ENCODE measurements at regions not wholly inside any gene's neighbourhood (a gene's known extent, or its start where the extent isn't known, plus 50 kb on each side); places are given as distances from the start of the nearest gene placed in this dataset.

GRCh38 chr2:94939349-94939748, 68.1 kb downstream of the TEKT4 start:
- Mint-ChIP-seq H3K27ac (no peak overlapping the region), H3K9me3 (peaks cover 0 to 7% (median under 1%) of the 10 kb centered on the region in 6 donors)

GRCh38 chr2:94947097-94948016, 76.1 kb downstream of the TEKT4 start:
- DNase-seq = no peak
- Mint-ChIP-seq H3K36me3 (no peaks in the 10 kb centered on the region), H3K27ac (no peak overlapping the region), H3K9me3 (peaks cover 0 to 6% (median 1%) of the 10 kb centered on the region in 6 donors), H3K4me1 (no peaks in the 10 kb centered on the region), H3K4me3 (no peak overlapping the region), H3K27me3 (ENCODE audit: low read depth in 3 of 3) (peaks cover 3 to 4% (median 3%) of the 10 kb centered on the region in 3 donors)

More at GRCh38 chr2:94939349-94939748, 68.1 kb downstream of the TEKT4 start:
- Mint-ChIP-seq H3K27me3 (ENCODE audit: low read depth in 3 of 3) (peaks cover 1 to 4% (median 2%) of the 10 kb centered on the region in 3 donors), H3K4me1 (no peaks in the 10 kb centered on the region), H3K36me3 (no peaks in the 10 kb centered on the region), H3K4me3 (no peak overlapping the region)
- DNase-seq = no peak

GRCh38 chr2:94955702-94956101, 69.8 kb upstream of the MAL start:
- Mint-ChIP-seq H3K4me1 (no peaks in the 10 kb centered on the region), H3K27me3 (ENCODE audit: low read depth in 3 of 3) (peaks cover 4 to 8% (median 5%) of the 10 kb centered on the region in 3 donors), H3K9me3 (peaks cover 0 to 3% (median 0%) of the 10 kb centered on the region in 6 donors), H3K36me3 (no peaks in the 10 kb centered on the region), H3K27ac (no peak overlapping the region), H3K4me3 (no peak overlapping the region)
- no peak for DNase-seq

- peaks cover 3 to 8% (median 5%) of the 10 kb centered on the region in 3 donors for H3K27me3 Mint-ChIP-seq (ENCODE audit: low read depth in 3 of 3)
- no peak overlapping the region for H3K27ac Mint-ChIP-seq
- no peak overlapping the region for H3K4me3 Mint-ChIP-seq
- no peaks in the 10 kb centered on the region for H3K36me3 Mint-ChIP-seq
- no peaks in the 10 kb centered on the region for H3K4me1 Mint-ChIP-seq
- peak in 2 of 3 donors; percentile 0 to 1 for DNase-seq
- peaks cover 0 to 3% (median 0%) of the 10 kb centered on the region in 6 donors for H3K9me3 Mint-ChIP-seq
These were observed 68.6 kb upstream of the MAL start for GRCh38 chr2:94956797-94957391.

- H3K27me3 Mint-ChIP-seq (ENCODE audit: low read depth in 3 of 3) = peaks cover 3% of the 10 kb centered on the region in 3 donors
These were observed 67.3 kb upstream of the MAL start for GRCh38 chr2:94958245-94958644.

GRCh38 chr2:94960266-94960665, 65.2 kb upstream of the MAL start:
- Mint-ChIP-seq H3K4me1 (no peaks in the 10 kb centered on the region), H3K36me3 (no peaks in the 10 kb centered on the region), H3K9me3 (no peaks in the 10 kb centered on the region), H3K4me3 (no peak overlapping the region), H3K27me3 (ENCODE audit: low read depth in 3 of 3) (peaks cover 0 to 3% (median 2%) of the 10 kb centered on the region in 3 donors), H3K27ac (no peak overlapping the region)
- no peak for DNase-seq

More at GRCh38 chr2:94958245-94958644, 67.3 kb upstream of the MAL start:
- no peak overlapping the region for H3K4me3 Mint-ChIP-seq
- H3K9me3 Mint-ChIP-seq = peaks cover 0 to 3% (median 0%) of the 10 kb centered on the region in 6 donors
- no peaks in the 10 kb centered on the region for H3K4me1 Mint-ChIP-seq
- no peaks in the 10 kb centered on the region for H3K36me3 Mint-ChIP-seq
- H3K27ac Mint-ChIP-seq = no peak overlapping the region
- DNase-seq = no peak

GRCh38 chr2:94960751-94961150, 64.8 kb upstream of the MAL start:
- no peak overlapping the region for H3K27ac Mint-ChIP-seq
- DNase-seq = no peak
- H3K27me3 Mint-ChIP-seq (ENCODE audit: low read depth in 3 of 3) = peaks cover 0 to 3% (median 2%) of the 10 kb centered on the region in 3 donors
- H3K9me3 Mint-ChIP-seq = no peaks in the 10 kb centered on the region
- no peaks in the 10 kb centered on the region for H3K36me3 Mint-ChIP-seq
- H3K4me3 Mint-ChIP-seq = no peak overlapping the region
- H3K4me1 Mint-ChIP-seq = no peaks in the 10 kb centered on the region

- Mint-ChIP-seq H3K27me3 (ENCODE audit: low read depth in 3 of 3) (peaks cover 2 to 6% (median 4%) of the 10 kb centered on the region in 3 donors), H3K4me1 (no peaks in the 10 kb centered on the region), H3K9me3 (no peaks in the 10 kb centered on the region), H3K36me3 (no peaks in the 10 kb centered on the region), H3K4me3 (no peak overlapping the region), H3K27ac (no peak overlapping the region)
- DNase-seq = no peak
These were observed 61.3 kb upstream of the MAL start for GRCh38 chr2:94964193-94964592.

GRCh38 chr2:94966689-94967088, 58.8 kb upstream of the MAL start:
- Mint-ChIP-seq H3K9me3 (no peaks in the 10 kb centered on the region), H3K27me3 (ENCODE audit: low read depth in 3 of 3) (peaks cover 2 to 6% (median 2%) of the 10 kb centered on the region in 3 donors), H3K27ac (no peak overlapping the region), H3K4me3 (no peak overlapping the region), H3K36me3 (no peaks in the 10 kb centered on the region), H3K4me1 (no peaks in the 10 kb centered on the region)
- no peak for DNase-seq

- Mint-ChIP-seq H3K4me3 (no peak overlapping the region), H3K36me3 (no peaks in the 10 kb centered on the region), H3K9me3 (peaks cover 0 to 1% (median 0%) of the 10 kb centered on the region in 6 donors), H3K27me3 (ENCODE audit: low read depth in 3 of 3) (peaks cover 2 to 7% (median 2%) of the 10 kb centered on the region in 3 donors), H3K27ac (no peak overlapping the region), H3K4me1 (no peaks in the 10 kb centered on the region)
- DNase-seq = no peak
These were observed 55.2 kb upstream of the MAL start for GRCh38 chr2:94970353-94970752.
